VCaP (cell line): ENCODE measurements at regions not wholly inside any gene's neighbourhood (a gene's known extent, or its start where the extent isn't known, plus 50 kb on each side); places are given as distances from the start of the nearest gene placed in this dataset.

Experiments used
- H3K27ac ChIP-seq: fragments of 450-650 bp; 2 replicates; pipeline ENCODE4 v1.5.1; 2017
- TF ChIP-seq, protein P1 (sequence below): fragments of 450-650 bp; conservative IDR thresholded peaks from 2 replicates; pipeline ENCODE4 v1.5.1; 2017; ENCODE audit warnings: mild to moderate bottlenecking, moderate library complexity

- no peak overlapping the region for H3K27ac ChIP-seq
- TF ChIP-seq, protein P1, sequence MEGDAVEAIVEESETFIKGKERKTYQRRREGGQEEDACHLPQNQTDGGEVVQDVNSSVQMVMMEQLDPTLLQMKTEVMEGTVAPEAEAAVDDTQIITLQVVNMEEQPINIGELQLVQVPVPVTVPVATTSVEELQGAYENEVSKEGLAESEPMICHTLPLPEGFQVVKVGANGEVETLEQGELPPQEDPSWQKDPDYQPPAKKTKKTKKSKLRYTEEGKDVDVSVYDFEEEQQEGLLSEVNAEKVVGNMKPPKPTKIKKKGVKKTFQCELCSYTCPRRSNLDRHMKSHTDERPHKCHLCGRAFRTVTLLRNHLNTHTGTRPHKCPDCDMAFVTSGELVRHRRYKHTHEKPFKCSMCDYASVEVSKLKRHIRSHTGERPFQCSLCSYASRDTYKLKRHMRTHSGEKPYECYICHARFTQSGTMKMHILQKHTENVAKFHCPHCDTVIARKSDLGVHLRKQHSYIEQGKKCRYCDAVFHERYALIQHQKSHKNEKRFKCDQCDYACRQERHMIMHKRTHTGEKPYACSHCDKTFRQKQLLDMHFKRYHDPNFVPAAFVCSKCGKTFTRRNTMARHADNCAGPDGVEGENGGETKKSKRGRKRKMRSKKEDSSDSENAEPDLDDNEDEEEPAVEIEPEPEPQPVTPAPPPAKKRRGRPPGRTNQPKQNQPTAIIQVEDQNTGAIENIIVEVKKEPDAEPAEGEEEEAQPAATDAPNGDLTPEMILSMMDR: no peak
Observed at GRCh38 chr1:30627206-30627605, 96.2 kb downstream of the MATN1 start.

- TF ChIP-seq, protein P1: no peak
- no peak overlapping the region for H3K27ac ChIP-seq
Observed at GRCh38 chr1:30623431-30623830, 100.0 kb downstream of the MATN1 start.

DNA sequence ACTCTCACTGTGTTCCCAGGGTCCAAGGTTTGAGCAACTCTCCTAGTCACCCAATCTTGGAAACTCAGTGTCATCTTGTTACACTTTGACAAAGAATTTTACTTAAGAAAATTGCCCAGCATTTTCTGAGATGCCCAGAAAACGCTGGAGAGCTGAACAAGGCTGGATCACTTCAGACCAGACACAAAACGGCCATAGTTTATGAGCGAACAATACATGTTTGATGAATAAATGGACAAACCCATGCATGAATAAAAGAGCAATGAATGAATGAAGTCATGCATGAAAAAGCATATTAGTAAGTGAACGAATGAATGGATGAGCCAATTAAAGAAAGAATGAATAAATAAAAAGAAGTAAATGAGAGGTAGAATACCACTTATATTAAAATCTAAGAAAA is 103.8 kb downstream of the MATN1 start:
- no peak overlapping the region for H3K27ac ChIP-seq
- TF ChIP-seq, protein P1: no peak

DNA sequence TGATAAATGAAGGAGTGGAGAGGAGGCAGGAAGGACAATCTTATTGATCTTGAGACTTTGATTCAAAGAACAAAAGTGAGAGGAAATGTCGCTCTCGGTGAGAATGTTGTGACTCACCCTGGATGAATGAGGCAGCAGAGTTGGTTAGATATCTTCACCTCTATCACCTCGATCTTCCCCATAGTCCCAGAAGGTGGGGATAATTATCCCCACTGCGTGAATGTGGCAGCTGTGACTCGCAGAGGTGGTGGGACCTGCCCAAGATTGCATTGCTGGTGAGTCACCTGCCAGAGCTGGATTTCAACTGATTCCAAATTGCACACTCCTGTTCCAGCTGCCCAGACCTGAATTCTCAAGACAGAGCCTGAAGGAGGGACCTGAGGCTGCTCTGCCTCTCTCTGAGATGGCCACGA is 105.0 kb downstream of the MATN1 start:
- TF ChIP-seq, protein P1: no peak
- no peak overlapping the region for H3K27ac ChIP-seq

- TF ChIP-seq, protein P1: no peak
Observed at GRCh38 chr1:30616759-30617158, 106.6 kb downstream of the MATN1 start.

DNA sequence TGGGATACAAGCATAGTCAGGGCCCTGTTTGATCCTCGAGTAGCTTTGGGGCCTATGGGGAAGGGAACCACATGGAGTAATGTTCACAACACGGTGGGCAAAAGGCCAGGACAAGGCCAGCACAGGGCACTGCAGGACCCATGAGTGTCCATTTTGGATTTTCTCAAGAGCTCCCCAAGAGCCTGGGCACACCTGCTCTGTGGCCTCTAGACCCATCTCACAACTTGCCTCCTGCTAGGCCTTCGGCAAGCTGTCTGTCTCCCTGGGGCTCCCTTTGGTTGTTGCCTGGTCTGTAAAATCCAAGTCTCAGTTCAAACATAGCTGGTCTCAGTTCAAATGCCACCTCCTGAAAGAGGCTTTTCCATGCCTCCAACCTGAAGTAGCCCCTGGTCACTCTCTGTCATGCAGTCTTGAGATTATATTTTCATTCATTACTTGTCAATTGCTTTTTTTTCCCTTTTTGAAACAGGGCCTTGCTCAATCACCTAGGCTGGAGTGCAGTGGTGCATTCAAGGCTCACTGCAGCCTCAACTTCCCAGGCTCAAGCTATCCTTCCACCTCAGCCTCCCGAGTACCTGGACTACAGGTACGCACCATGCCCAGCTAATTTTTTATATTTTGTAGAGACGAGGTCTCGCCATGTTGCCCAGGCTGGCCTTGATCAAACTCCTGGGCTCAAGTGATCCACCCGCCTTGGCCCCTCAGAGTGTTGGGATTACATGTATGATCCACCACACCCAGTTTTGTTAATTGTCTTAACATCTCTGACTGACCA is 107.4 kb downstream of the MATN1 start:
- TF ChIP-seq, protein P1: no peak

More at GRCh38 chr1:30616759-30617158, 106.6 kb downstream of the MATN1 start:
- H3K27ac ChIP-seq: no peak overlapping the region

GRCh38 chr1:30615076-30615795 is 108.1 kb downstream of the MATN1 start:
- no peak overlapping the region for H3K27ac ChIP-seq
- TF ChIP-seq, protein P1: no peak

More for the DNA sequence above, 107.4 kb downstream of the MATN1 start:
- no peak overlapping the region for H3K27ac ChIP-seq
